HEK293 (cell line): ENCODE measurements at regions not wholly inside any gene's neighbourhood (a gene's known extent, or its start where the extent isn't known, plus 50 kb on each side); places are given as distances from the start of the nearest gene placed in this dataset.

Experiments
- CTCF ChIA-PET: fragments of 350-600 bp; formaldehyde crosslinking; extraction: SDS; loops from one replicate; lab custom pipeline; 2021; ENCODE audit warnings: antibody characterized with exemption; lab: Yijun Ruan, JAX
- POLR2A ChIA-PET: fragments of 300-600 bp; formaldehyde crosslinking; extraction: SDS; loops from one replicate; lab custom pipeline; 2020; ENCODE audit warnings: antibody characterized with exemption, inconsistent platforms; lab: Yijun Ruan, JAX
- H3K27ac ChIP-seq: fragments of 200-500 bp; sonication (Bioruptor generic); 2 replicates; pipeline ENCODE4 v1.5.1; 2014; ENCODE audit warnings: low read depth, low read length, control low read depth, inconsistent platforms; ENCODE audit errors: extremely low read depth
- H3K36me3 ChIP-seq, 2 experiments: fragments of 200-500 bp in 1 of 2; sonication (Bioruptor generic) in 1 of 2; 1 replicate in 1 of 2; 2 replicates in 1 of 2; pipeline ENCODE4 v1.5.1; 2014 to 2017; ENCODE audit warnings: inconsistent platforms in 2 of 2, low read length in 2 of 2; ENCODE audit not compliant: control insufficient read depth in 2 of 2, insufficient read depth in 1 of 2
- H3K4me1 ChIP-seq: fragments of 200-500 bp; sonication (Bioruptor generic); 2 replicates; pipeline ENCODE4 v1.5.1; 2014; ENCODE audit warnings: mild to moderate bottlenecking, low read length, inconsistent platforms; ENCODE audit not compliant: control insufficient read depth, insufficient read depth
- H3K4me3 ChIP-seq: 2 replicates; pipeline ENCODE4 v1.5.1; 2011; ENCODE audit warnings: low read depth, mild to moderate bottlenecking, control low read depth, low read length, moderate library complexity
- H3K9me3 ChIP-seq: fragments of 200-500 bp; sonication (Bioruptor generic); 2 replicates; pipeline ENCODE4 v1.5.1; 2014; ENCODE audit warnings: low read depth, low read length, inconsistent platforms; ENCODE audit not compliant: control insufficient read depth, insufficient read depth
- HIC1 ChIP-seq: fragments of 450-650 bp; formaldehyde crosslinking; IDR thresholded peaks from 2 replicates; pipeline ENCODE4 v1.5.1; 2016; ENCODE audit warnings: missing biosample characterization, missing genetic modification characterization
- HOXC10 ChIP-seq: sonication (generic); formaldehyde crosslinking; IDR thresholded peaks from 2 replicates; pipeline ENCODE4 v1.8.1; 2023; ENCODE audit warnings: mild to moderate bottlenecking, missing genetic modification reagents
- PATZ1 ChIP-seq: fragments of 450-650 bp; formaldehyde crosslinking; IDR thresholded peaks from 2 replicates; pipeline ENCODE4 v1.5.1; 2016; ENCODE audit warnings: missing biosample characterization, missing genetic modification characterization
- SETDB1 ChIP-seq: IDR thresholded peaks from one replicate; pipeline ENCODE4 v1.6.1; 2017; ENCODE audit warnings: mild to moderate bottlenecking, low read length, moderate library complexity, mixed read lengths; ENCODE audit not compliant: insufficient read length
- ZBTB7A ChIP-seq: fragments of 450-650 bp; formaldehyde crosslinking; IDR thresholded peaks from 2 replicates; pipeline ENCODE4 v1.5.1; 2016; ENCODE audit warnings: low read depth, missing biosample characterization, missing genetic modification characterization
- ZNF146 ChIP-seq: fragments of 450-650 bp; formaldehyde crosslinking; IDR thresholded peaks from 2 replicates; pipeline ENCODE4 v1.5.1; 2016; ENCODE audit warnings: missing biosample characterization, missing genetic modification characterization
- ZNF148 ChIP-seq: fragments of 450-650 bp; formaldehyde crosslinking; IDR thresholded peaks from 2 replicates; pipeline ENCODE4 v1.5.0; 2017; ENCODE audit warnings: missing biosample characterization, missing genetic modification characterization, borderline replicate concordance
- ZNF18 ChIP-seq: fragments of 450-650 bp; formaldehyde crosslinking; IDR thresholded peaks from 2 replicates; pipeline ENCODE4 v1.5.1; 2016; ENCODE audit warnings: missing biosample characterization, missing genetic modification characterization
- ZNF202 ChIP-seq: fragments of 450-650 bp; formaldehyde crosslinking; IDR thresholded peaks from 2 replicates; pipeline ENCODE4 v1.5.1; 2016; ENCODE audit warnings: missing biosample characterization, missing genetic modification characterization, borderline replicate concordance
- ZNF302 ChIP-seq: fragments of 450-650 bp; formaldehyde crosslinking; IDR thresholded peaks from 2 replicates; pipeline ENCODE4 v1.5.1; 2016; ENCODE audit warnings: missing biosample characterization, missing genetic modification characterization, low read depth
- ZNF311 ChIP-seq: fragments of 450-650 bp; formaldehyde crosslinking; IDR thresholded peaks from 2 replicates; pipeline ENCODE4 v1.5.1; 2017; ENCODE audit warnings: missing biosample characterization, missing genetic modification characterization, borderline replicate concordance
- ZNF433 ChIP-seq: fragments of 450-650 bp; formaldehyde crosslinking; IDR thresholded peaks from 2 replicates; pipeline ENCODE4 v1.5.1; 2016; ENCODE audit warnings: missing biosample characterization, missing genetic modification characterization, low read depth
- ZNF510 ChIP-seq: fragments of 450-650 bp; formaldehyde crosslinking; IDR thresholded peaks from 2 replicates; pipeline ENCODE4 v1.5.1; 2018; ENCODE audit warnings: mild to moderate bottlenecking, missing genetic modification characterization, missing biosample characterization; ENCODE audit not compliant: insufficient replicate concordance
- ZNF518A ChIP-seq: fragments of 450-650 bp; formaldehyde crosslinking; conservative IDR thresholded peaks from 2 replicates; pipeline ENCODE4 v1.5.1; 2016; ENCODE audit warnings: low read depth, missing biosample characterization, missing genetic modification characterization
- ZNF548 ChIP-seq: fragments of 450-650 bp; formaldehyde crosslinking; IDR thresholded peaks from 2 replicates; pipeline ENCODE4 v1.5.1; 2016; ENCODE audit warnings: missing biosample characterization, missing genetic modification characterization
- ZNF701 ChIP-seq: fragments of 450-650 bp; formaldehyde crosslinking; IDR thresholded peaks from 2 replicates; pipeline ENCODE4 v1.5.1; 2016; ENCODE audit warnings: missing biosample characterization, missing genetic modification characterization
- ZSCAN18 ChIP-seq: fragments of 450-650 bp; formaldehyde crosslinking; IDR thresholded peaks from 2 replicates; pipeline ENCODE4 v1.5.1; 2016; ENCODE audit warnings: missing biosample characterization, missing genetic modification characterization

- Histone ChIP-seq H3K36me3 (no peaks in the 10 kb centered on the region), H3K9me3 (no peaks in the 10 kb centered on the region), H3K4me3 (no peak overlapping the region), H3K4me1 (no peaks in the 10 kb centered on the region), H3K27ac (no peak overlapping the region)
- TF ChIP-seq SETDB1 = no peak
- TF ChIP-seq PATZ1 (tag by site-specific recombination) = no peak
- no peak for TF ChIP-seq HOXC10
- no peak for TF ChIP-seq ZNF510 (tag by site-specific recombination)
- TF ChIP-seq ZNF202 (tag by site-specific recombination) = no peak
- TF ChIP-seq ZNF548 (tag by site-specific recombination) = no peak
- no peak for TF ChIP-seq HIC1 (tag by site-specific recombination)
- no peak for TF ChIP-seq ZNF518A (tag by site-specific recombination)
- no peak for TF ChIP-seq ZNF701
- no peak for TF ChIP-seq ZSCAN18 (tag by site-specific recombination)
- no peak for TF ChIP-seq ZNF311 (tag by site-specific recombination)
- no peak for TF ChIP-seq ZNF146 (tag by site-specific recombination)
- TF ChIP-seq ZNF302 (tag by site-specific recombination) = no peak
- no peak for TF ChIP-seq ZBTB7A (tag by site-specific recombination)
- TF ChIP-seq ZNF148 (tag by site-specific recombination) = no peak
- no peak for TF ChIP-seq ZNF433
- no peak for TF ChIP-seq ZNF18 (tag by site-specific recombination)
- ChIA-PET POLR2A (no interaction called here), CTCF (interaction anchor here (0.7 to 5.7 kb wide), 6 partner anchors 7 to 429 kb away, joined by 3 to 76 read pairs (median 4); no protein-coding TSS in a partner anchor)
These were observed 86.5 kb downstream of the IGLL5 start for GRCh38 chr22:22974156-22974555.
